GM12874 (cell line): ENCODE measurements at regions not wholly inside any gene's neighbourhood (a gene's known extent, or its start where the extent isn't known, plus 50 kb on each side); places are given as distances from the start of the nearest gene placed in this dataset.

Experiments used
- TF ChIP-seq, protein P1 (sequence below): IDR thresholded peaks from 2 replicates; pipeline ENCODE4 v1.5.1; 2011; ENCODE audit warnings: low read depth, mild to moderate bottlenecking, control low read depth, low read length, moderate library complexity; ENCODE audit not compliant: insufficient read depth

DNA sequence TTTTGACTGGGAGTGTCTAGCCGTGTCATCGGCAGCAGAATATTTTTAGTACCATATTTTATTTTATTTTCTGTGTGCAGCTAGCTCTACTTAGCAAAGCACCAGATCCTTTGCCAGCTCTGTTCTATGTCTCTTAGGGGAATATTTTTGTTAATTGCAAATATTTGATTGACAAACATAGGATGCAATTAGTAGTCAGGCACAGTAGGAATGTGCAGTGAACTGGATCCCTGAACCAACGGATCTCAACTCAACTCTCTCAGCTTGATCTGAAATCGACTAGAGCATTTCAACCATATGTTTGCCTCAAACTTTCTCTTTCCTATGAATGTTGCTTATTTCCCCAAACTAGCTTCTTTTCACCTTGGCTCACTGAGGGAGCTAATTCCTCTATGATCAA lies 998.0 kb upstream of the FANCL start:
- TF ChIP-seq, protein P1, sequence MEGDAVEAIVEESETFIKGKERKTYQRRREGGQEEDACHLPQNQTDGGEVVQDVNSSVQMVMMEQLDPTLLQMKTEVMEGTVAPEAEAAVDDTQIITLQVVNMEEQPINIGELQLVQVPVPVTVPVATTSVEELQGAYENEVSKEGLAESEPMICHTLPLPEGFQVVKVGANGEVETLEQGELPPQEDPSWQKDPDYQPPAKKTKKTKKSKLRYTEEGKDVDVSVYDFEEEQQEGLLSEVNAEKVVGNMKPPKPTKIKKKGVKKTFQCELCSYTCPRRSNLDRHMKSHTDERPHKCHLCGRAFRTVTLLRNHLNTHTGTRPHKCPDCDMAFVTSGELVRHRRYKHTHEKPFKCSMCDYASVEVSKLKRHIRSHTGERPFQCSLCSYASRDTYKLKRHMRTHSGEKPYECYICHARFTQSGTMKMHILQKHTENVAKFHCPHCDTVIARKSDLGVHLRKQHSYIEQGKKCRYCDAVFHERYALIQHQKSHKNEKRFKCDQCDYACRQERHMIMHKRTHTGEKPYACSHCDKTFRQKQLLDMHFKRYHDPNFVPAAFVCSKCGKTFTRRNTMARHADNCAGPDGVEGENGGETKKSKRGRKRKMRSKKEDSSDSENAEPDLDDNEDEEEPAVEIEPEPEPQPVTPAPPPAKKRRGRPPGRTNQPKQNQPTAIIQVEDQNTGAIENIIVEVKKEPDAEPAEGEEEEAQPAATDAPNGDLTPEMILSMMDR: no peak

DNA sequence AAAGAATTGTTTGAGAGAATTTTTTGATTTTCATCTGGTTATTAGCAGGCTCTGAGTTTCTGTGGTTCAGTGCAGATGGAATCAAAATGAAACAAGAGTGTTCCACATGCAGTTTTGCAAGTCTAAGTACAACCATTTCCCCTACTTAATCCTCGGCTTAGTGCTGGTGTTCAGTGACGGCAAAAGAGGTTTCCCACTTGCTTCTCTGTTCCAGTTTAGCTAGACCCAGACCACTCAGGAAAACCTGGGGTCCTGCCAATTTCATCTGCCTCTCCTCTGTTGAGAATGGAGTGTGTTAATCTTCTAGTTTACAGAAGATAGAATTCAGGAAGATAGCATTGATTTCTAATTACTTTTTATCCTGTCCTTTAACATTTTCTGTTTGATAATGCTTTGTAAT lies 996.2 kb upstream of the FANCL start:
- TF ChIP-seq, protein P1: no peak

DNA sequence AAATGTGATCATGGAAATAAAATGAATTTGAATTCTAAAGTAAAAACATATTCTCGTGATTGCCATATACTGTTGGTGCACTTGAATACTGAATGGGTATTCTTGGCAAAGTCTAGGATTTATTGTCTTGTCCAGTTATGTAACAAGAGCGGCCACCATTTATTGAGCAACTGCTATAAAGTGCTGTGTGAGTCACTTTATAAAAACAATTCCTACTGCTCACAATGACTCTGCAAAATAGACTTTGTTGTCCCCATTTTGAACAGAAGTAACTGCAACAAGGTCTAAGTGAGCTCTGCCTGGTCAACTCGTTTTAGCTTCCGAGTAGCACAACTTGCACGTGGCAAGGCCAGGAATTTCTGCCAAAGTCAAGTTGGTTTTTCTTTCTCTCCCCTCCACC lies 995.6 kb upstream of the FANCL start:
- TF ChIP-seq, protein P1: no peak

DNA sequence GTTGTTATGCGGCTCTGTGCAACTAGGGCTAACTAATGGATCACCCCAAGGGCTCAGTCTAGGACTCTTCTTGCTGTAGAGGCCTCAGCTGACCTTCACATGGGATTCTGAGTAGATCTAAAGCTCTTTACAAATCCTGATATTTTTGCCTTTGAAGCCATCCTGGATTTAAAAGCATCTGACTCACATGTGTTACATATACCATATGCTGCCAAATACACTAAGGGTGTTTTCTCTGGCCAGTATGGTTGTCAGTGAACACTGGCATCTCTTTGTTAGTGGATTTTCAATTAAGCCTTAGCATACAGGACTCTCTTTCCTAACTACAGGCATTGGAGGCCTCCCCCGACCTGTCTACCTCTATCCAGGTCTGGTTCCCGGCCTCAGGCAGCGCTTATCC lies 992.8 kb upstream of the FANCL start:
- TF ChIP-seq, protein P1: no peak

DNA sequence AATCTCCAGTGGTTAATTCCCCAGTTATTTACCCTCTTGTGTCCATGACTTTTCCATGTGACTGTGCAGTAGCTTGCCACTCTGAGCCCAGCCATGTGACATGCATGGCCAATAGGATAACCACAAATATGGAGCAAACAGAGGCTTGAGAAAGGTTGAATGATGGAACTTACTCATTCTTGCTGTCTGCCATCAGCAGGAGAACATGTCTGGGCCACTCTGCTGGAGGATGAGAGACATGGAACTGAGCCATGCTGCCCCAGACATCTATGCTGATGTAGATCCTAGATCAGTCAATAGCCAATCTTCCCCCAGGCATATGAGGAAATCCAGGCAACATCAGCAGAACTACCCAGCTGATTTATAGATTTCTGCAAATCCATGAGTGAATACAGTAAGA lies 992.3 kb upstream of the FANCL start:
- TF ChIP-seq, protein P1: no peak

DNA sequence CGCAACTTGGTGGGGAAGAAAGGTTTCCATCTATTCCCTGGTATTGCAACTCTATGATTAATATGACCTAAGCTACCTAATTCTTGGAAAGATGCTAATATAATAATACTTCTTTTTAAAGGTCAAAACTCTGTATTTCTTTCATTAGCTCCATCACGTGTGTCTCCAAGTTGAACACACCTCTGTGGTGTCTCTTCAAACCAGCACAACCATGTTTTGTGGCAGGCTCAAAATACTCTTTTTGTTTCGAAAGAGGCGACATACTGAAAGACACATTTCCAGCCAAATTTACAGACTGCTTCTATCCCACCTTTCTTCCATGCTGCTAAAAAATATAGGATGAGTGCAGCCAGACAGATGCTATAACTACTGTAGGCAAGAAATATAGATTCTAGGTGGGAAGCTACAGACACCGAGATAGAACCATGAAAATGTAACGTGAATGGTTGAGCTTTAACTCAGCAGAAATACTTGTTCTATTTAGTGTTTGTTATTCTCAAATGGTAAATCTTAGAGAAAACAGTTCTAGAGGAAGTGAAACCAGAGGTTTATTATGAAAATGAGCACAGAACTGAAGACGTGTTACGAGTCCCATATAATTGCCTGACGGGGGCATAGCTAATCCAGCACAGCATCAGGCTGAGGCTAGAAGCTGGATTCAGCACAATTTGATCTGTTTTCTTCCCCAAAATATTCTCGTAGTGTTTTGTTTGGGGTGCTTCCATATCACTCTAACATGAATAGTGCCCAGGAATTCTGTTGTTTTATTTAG lies 991.5 kb upstream of the FANCL start:
- TF ChIP-seq, protein P1: no peak

GRCh38 chr2:59223742-59224141 lies 982.6 kb upstream of the FANCL start:
- TF ChIP-seq, protein P1: no peak
